ENCODE measurements at regions not wholly inside any gene's neighbourhood (a gene's known extent, or its start where the extent isn't known, plus 50 kb on each side); places are given as distances from the start of the nearest gene placed in this dataset.
A peak's percentile ranks its signal among the peaks of the same experiment; 100 is the strongest.

GRCh38 chr13:30119476-30119875 is 187.9 kb downstream of the KATNAL1 start (continued):
- no peak for TF ChIP-seq NFIC (IDR thresholded peaks at IDR 0.05; ENCODE audit: borderline replicate concordance)
- peak; percentile 82 for TF ChIP-seq TCF12 (IDR thresholded peaks at IDR 0.05)
- 0 out of 2 replicates have a peak, but pooled peaks have one; percentile 14 for TF ChIP-seq JUND (IDR thresholded peaks at IDR 0.05)
- TF ChIP-seq, protein P1, sequence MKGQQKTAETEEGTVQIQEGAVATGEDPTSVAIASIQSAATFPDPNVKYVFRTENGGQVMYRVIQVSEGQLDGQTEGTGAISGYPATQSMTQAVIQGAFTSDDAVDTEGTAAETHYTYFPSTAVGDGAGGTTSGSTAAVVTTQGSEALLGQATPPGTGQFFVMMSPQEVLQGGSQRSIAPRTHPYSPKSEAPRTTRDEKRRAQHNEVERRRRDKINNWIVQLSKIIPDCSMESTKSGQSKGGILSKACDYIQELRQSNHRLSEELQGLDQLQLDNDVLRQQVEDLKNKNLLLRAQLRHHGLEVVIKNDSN (IDR thresholded peaks at IDR 0.05; ENCODE audit: borderline replicate concordance, low read depth) = no peak
- TF ChIP-seq ELF1 (IDR thresholded peaks at IDR 0.05) = no peak
- TF ChIP-seq MXI1 (IDR thresholded peaks at IDR 0.05; ENCODE audit: low read depth, low read length) = no peak
- TF ChIP-seq, protein P2, sequence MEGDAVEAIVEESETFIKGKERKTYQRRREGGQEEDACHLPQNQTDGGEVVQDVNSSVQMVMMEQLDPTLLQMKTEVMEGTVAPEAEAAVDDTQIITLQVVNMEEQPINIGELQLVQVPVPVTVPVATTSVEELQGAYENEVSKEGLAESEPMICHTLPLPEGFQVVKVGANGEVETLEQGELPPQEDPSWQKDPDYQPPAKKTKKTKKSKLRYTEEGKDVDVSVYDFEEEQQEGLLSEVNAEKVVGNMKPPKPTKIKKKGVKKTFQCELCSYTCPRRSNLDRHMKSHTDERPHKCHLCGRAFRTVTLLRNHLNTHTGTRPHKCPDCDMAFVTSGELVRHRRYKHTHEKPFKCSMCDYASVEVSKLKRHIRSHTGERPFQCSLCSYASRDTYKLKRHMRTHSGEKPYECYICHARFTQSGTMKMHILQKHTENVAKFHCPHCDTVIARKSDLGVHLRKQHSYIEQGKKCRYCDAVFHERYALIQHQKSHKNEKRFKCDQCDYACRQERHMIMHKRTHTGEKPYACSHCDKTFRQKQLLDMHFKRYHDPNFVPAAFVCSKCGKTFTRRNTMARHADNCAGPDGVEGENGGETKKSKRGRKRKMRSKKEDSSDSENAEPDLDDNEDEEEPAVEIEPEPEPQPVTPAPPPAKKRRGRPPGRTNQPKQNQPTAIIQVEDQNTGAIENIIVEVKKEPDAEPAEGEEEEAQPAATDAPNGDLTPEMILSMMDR (IDR thresholded peaks at IDR 0.05) = no peak
- TF ChIP-seq TAF1 (IDR thresholded peaks at IDR 0.05; ENCODE audit: borderline replicate concordance, low read depth, low read length) = no peak
- TF ChIP-seq IRF3 (IDR thresholded peaks at IDR 0.05; ENCODE audit: low read depth, low read length) = no peak
- TF ChIP-seq SIN3A (IDR thresholded peaks at IDR 0.05; ENCODE audit: borderline replicate concordance, low read depth, low read length) = no peak
- peak in 1 of 2 experiments; percentile 45; a peak in 1 of 4 replicates for TF ChIP-seq EP300 (IDR thresholded peaks at IDR 0.05; ENCODE audit: borderline replicate concordance in 1 of 2, low read depth in 1 of 2, low read length in 1 of 2)
- peak; percentile 53 for TF ChIP-seq PBX3 (IDR thresholded peaks at IDR 0.05)
- TF ChIP-seq NRF1 (IDR thresholded peaks at IDR 0.05; ENCODE audit: low read depth, low read length) = no peak
- TF ChIP-seq GATA2 (CRISPR knock-in tag; IDR thresholded peaks at IDR 0.05) = no peak
- no peak for TF ChIP-seq ZBTB33 (IDR thresholded peaks at IDR 0.05; ENCODE audit: borderline replicate concordance, low read depth)
- no peak for TF ChIP-seq FOXM1 (IDR thresholded peaks at IDR 0.05; ENCODE audit: low read depth)
- TF ChIP-seq USF2 (IDR thresholded peaks at IDR 0.05; ENCODE audit: borderline replicate concordance, low read depth, low read length) = no peak
- no peak for TF ChIP-seq RCOR1 (IDR thresholded peaks at IDR 0.05; ENCODE audit: low read length)
- TF ChIP-seq MEF2A (IDR thresholded peaks at IDR 0.05; ENCODE audit: borderline replicate concordance, low read depth) = no peak
- no peak for TF ChIP-seq YY1 (IDR thresholded peaks at IDR 0.05; ENCODE audit: low read depth)
- no peak for TF ChIP-seq SMC3 (IDR thresholded peaks at IDR 0.05; ENCODE audit: low read depth, low read length)

Data from SK-N-SH (cell line).